ENCODE measurements at regions not wholly inside any gene's neighbourhood (a gene's known extent, or its start where the extent isn't known, plus 50 kb on each side); places are given as distances from the start of the nearest gene placed in this dataset.
"Not testable (repeated sequence)": the region's sequence is repeated elsewhere in the genome, so short reads cannot be mapped to it uniquely, and the experiment has no call there.

- TF ChIP-seq CTCF (IDR thresholded peaks at IDR 0.05): no peak
- Histone ChIP-seq H3K27me3 (no peaks in the 10 kb centered on the region), H3K4me3 (no peak overlapping the region), H3K9me3 (no peaks in the 10 kb centered on the region), H3K27ac (no peak overlapping the region), H3K4me1 (no peaks in the 10 kb centered on the region), H3K36me3 (no peaks in the 10 kb centered on the region)
- intact Hi-C loops (cut with DNase I): no loop called here
- ATAC-seq (no peak), DNase-seq (no peak)
Measured at GRCh38 chr5:163330723-163331668, 106.4 kb upstream of the CCNG1 start.

GRCh38 chr5:163336074-163336473 lies 101.3 kb upstream of the CCNG1 start:
- H3K27ac ChIP-seq; intact Hi-C loops (cut with DNase I): not testable (repeated sequence)

GRCh38 chr5:163339148-163339547 lies 98.2 kb upstream of the CCNG1 start:
- Histone ChIP-seq H3K9me3 (no peaks in the 10 kb centered on the region), H3K27me3 (no peaks in the 10 kb centered on the region), H3K4me3 (no peak overlapping the region), H3K36me3 (no peaks in the 10 kb centered on the region), H3K27ac (no peak overlapping the region), H3K4me1 (no peaks in the 10 kb centered on the region)
- ATAC-seq: no peak
- DNase-seq: no peak
- intact Hi-C loops (cut with DNase I): no loop called here
- TF ChIP-seq CTCF (IDR thresholded peaks at IDR 0.05): no peak

More at GRCh38 chr5:163336074-163336473, 101.3 kb upstream of the CCNG1 start:
- H3K4me3 ChIP-seq, H3K27me3 ChIP-seq, DNase-seq, H3K36me3 ChIP-seq, H3K9me3 ChIP-seq, ATAC-seq, H3K4me1 ChIP-seq: not testable (repeated sequence)

GRCh38 chr5:163340378-163340777 lies 97.0 kb upstream of the CCNG1 start:
- H3K9me3 ChIP-seq; ATAC-seq; H3K36me3 ChIP-seq; H3K4me3 ChIP-seq; H3K4me1 ChIP-seq; H3K27ac ChIP-seq; intact Hi-C loops (cut with DNase I); DNase-seq; H3K27me3 ChIP-seq: not testable (repeated sequence)

GRCh38 chr5:163342306-163342705 lies 95.1 kb upstream of the CCNG1 start:
- intact Hi-C loops (cut with DNase I): no loop called here
- Histone ChIP-seq H3K27me3 (no peaks in the 10 kb centered on the region), H3K4me1 (no peaks in the 10 kb centered on the region), H3K27ac (no peak overlapping the region), H3K9me3 (no peaks in the 10 kb centered on the region), H3K4me3 (no peak overlapping the region), H3K36me3 (no peaks in the 10 kb centered on the region)
- no peak for TF ChIP-seq CTCF (IDR thresholded peaks at IDR 0.05)
- ATAC-seq (no peak), DNase-seq (no peak)

- Histone ChIP-seq H3K4me1 (peaks cover 0 to 6% of the 10 kb centered on the region in 2 donors), H3K4me3 (no peak overlapping the region), H3K36me3 (no peaks in the 10 kb centered on the region), H3K27me3 (no peaks in the 10 kb centered on the region), H3K27ac (no peak overlapping the region), H3K9me3 (no peaks in the 10 kb centered on the region)
- TF ChIP-seq CTCF (IDR thresholded peaks at IDR 0.05): no peak
- DNase-seq: no peak
- intact Hi-C loops (cut with DNase I): no loop called here
- ATAC-seq: no peak
Measured at GRCh38 chr5:163345216-163345615, 92.2 kb upstream of the CCNG1 start.

All from left lung (tissue), 4 donors.